HG02938 (cell line): ENCODE measurements at regions not wholly inside any gene's neighbourhood (a gene's known extent, or its start where the extent isn't known, plus 50 kb on each side); places are given as distances from the start of the nearest gene placed in this dataset.
A peak's percentile ranks its signal among the peaks of the same experiment; 100 is the strongest.

Experiments used
- ATAC-seq: cut with Tn5 transposase; IDR thresholded peaks from one replicate; pipeline ENCODE4 v1.9.1; 2021; ENCODE audit warnings: mild to moderate bottlenecking, moderate library complexity; ENCODE audit not compliant: unreplicated experiment

DNA sequence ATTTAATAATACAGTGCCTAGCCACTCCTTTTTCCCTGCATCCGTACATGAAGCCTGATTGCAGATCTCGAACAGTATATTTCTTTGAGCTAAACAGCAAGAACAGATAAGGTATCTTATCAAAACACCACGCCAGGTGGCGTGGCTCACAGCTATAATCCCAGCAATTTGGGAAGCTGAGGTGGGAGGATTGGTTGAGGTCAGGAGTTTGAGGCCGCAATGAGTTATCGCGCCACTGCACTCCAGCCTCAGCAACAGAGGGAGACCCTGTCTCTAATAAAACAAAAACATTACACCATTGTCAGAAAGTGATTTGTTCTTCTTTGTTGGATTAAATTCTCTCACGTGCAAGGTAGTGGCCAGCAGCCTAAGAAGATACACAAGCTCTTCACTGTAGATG, 291.2 kb upstream of the DMRT1 start:
- no peak for ATAC-seq

DNA sequence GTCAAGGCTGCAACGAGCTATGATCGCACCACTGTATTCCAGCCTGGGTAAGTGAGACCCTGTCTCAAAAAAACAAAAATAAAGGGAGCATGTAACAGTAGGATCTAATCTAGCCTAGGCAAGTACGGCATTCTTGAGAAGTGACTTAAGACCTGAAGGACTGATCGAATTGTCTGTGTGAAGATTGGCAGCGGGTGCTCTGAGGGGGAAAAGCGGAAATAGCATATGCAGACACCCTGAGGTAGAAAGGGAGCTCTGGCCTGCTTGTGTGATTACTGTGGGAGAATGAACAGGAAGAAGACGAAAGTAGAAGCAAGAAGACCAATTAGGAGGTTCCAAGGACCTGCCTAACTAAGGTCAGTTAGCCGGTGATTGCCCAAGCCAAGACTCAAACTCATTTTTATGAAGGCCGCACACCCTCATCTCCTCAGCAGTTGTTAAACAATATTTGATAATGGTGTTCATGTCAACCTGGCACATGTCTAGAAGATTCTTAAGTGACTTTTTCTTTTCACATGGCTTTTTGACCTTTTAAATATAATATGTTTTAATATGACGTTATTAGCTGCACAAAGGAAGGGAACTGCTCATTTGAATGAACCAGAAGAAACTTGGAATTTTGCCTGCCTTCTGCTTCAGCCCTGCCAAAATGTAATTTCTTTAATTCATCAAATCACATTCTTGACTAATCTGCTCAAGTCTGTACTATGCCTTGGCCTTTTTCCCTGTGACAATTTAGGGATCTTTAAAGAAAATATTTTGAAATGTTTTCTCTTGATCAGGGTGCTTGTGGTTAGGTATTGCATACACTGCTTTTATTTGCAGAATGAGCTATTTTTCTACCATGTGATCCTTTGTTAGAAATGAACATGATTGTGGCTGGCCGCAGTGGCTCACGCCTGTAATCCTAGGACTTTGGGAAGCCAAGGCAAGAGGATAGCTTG, 289.2 kb upstream of the DMRT1 start:
- no peak for ATAC-seq

DNA sequence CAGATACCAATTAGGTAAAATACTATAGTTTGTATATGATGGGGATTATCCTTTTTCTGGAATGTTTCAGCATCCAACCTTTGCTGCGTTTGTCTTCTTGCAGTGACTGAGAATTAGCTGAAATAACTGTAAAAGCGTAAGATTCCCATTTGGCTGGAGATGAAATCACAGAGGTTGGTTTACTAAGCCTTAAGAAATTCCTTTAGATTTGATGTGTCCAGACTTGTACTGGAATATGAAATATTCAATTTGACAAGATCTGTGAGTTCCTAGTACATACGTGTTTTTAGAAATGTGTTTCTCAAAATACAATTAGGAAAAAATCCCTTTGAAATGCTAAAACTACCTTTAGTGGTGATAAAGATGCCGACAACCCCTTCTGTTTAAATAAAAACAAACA, 286.0 kb upstream of the DMRT1 start:
- no peak for ATAC-seq

DNA sequence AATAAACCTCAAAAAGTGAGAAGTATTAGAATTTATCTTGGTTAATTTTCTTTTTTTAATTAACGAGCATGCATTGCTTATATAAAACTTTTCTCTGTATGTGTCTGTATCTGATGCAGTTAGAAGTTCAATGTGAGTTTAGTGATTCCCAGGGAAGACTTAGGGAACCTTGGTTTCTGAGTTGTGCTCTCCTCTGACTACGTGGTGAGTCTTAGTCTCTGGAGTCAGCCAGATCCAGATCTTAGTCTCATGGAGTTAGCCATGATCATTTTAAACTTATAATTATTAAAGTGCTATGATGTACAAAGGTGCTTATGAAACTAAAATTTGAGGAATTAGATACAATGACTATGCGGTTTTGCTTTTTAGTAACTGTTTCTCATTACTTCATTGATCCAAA, 285.3 kb upstream of the DMRT1 start:
- ATAC-seq = no peak

DNA sequence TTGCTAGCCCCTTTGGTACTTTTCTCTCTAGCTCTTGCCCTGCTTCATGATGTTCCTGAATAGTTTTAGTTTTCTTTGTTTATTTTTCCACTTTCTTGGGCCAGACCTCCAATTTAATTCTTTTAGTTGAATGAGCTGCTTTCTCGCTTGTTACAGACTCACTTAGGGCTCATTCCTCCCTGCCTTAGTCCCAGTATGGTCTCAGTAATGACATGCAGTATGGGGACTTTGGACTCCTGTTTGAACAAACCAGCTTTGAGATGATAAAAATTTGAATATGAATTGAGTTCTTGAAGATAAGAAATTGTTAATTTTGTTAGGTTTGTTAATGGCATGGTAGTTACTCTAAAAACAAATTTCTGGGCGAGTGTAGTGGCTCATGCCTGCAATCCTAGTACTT, 284.8 kb upstream of the DMRT1 start:
- no peak for ATAC-seq

DNA sequence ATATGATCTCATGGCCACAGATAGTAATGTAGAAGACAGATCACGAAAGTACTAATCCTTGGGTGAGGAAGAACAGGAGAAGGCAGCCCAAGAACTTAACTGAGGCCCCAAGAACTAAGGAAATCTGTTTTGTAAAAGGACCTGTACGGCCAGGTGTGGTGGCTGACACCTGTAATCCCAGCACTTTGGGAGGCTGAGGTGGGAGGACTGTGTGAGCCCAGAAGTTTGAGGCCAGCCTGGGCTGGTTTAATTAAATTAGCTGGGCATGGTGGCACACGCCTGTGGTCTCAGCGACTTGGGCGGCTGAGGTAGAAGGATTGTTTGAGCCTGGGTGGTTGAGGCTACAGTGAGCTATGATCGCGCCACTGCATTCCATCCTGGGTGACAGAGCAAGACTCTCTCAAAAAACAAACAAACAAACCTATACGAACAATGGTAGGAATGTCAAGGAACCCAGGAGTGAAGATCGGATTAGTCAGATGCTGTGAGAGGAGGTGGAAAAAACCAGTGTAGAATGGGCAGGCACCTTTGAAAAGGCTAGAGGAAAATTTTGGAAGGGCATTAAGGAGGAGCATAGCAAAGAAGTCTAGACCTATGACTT, 283.8 kb upstream of the DMRT1 start:
- no peak for ATAC-seq

DNA sequence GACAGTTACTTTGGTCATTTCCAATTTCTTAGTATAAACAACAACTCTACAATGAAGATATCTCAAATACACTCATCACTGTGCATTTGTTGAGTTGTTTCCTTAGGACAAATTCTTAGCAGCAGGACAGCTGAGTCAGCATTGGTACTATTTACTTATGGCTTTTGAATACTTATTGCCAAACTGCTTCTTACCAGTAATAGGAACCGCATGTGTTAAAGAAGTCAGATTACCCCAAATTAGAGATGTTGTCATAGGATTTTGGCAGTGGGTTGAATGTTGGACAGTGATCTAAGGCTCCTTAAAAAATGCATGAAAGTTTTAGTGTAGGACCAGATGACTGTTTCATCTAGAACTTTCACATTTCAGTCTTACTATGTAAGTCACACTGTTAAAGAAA, 280.1 kb upstream of the DMRT1 start:
- ATAC-seq = no peak

DNA sequence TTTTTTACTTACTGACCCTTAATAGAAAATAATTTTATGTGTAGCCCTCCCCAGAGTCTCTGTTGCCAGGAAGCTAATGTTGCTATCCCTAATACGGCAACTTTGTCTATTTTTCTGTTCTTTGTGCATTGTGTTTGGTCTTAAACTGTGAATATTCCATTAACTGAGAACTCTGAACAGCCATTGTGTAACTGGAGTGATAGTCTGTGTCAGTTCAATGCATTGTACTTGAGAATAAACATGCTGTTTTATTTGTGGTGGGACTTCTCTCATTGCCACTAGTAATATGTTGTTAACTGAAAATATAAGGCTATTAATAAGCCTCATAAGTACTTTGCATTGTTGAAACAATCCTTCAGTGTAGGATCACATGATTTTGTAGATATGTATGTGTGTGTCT, 278.3 kb upstream of the DMRT1 start:
- ATAC-seq = no peak

DNA sequence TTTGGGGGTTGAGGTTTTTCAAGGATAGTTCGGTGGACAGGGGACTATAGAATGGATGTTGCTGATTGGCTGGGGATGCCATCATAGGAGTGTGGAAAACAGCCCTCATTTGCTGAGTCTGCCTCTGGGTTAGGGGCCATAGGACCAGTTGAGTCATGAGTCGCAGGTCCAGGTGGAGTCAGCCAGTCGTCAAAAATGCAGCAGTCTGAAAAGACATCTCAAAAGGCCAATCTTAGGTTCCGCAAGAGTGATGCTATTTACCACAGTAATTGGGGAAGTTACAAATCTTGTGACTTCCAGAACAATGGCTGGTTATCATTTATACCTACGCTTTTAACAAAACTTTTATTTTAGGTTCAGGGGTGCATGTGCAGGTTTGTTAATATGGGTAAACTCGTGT, 276.0 kb upstream of the DMRT1 start:
- ATAC-seq = no peak

DNA sequence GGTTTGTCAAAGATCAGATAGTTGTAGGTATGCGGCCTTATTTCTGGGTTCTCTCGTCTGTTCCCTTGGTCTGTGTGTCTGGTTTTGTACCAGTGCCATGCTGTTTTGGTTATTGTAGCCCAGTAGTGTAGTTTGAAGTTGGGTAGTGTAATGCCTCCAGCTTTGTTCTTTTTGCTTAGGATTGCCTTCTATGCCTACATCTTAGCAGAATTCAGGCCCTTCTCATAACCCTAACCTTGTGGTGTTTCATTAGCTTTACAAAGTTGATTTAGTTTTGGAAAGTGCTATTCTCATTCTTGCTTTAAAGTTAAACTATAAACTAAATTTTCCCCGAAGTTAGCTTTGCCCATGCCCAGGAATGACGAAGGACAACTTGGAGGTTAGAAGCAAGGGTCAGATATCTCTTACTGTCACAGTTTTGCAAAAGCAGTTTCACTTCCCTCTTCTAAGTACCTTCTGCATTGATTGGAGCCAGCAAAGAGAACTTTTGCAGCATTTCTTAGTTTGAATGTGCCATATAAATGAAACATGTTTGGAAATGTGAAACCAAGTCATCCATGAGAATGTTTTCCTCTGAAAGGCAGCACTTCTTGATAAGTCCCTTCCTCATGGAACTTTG, 274.3 kb upstream of the DMRT1 start:
- ATAC-seq = peak; percentile 91

DNA sequence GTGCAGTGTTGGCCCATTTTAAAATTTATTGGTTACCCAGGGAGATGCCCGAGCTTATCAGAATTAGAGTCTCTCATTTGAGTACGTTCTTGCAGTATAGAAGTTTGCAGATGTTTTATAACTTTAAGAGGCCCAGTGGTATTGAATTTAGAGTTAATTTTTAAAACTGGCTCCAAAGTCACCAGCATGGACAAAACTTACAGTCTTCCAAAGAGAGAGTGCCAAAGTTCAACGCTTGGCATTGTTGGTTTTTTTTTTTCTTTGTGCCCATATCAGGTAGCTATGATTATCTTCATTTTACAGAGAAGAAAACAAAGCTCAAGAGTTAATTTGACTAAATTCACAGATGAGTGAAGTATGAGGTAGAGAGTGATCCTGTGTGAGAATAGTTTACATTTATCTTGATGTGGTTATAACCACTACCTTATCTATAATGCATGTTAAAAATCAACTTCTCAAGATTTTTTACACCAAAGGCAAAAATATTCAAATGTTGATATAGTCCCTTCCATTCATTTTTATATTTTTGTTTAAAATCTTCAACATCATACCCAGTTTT, 273.7 kb upstream of the DMRT1 start:
- ATAC-seq = peak; percentile 21

DNA sequence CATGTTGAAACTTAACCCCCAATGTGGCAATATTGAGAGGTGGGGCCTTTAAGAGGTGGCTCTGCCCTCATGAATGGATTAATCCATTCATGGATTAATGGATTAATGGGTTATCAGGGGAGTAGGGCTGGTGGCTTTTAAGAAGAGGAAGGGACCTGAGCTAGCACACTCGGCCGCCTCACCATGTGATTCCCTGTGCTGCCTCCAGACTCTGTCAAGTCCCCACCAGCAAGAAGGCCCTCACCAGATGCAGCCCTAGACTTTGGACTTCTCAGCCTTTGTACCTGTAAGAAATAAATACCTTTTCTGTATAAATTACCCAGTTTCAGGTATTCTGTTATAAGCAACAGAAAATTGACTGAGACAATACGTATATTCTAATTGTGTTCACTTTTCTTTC, 272.2 kb upstream of the DMRT1 start:
- no peak for ATAC-seq

DNA sequence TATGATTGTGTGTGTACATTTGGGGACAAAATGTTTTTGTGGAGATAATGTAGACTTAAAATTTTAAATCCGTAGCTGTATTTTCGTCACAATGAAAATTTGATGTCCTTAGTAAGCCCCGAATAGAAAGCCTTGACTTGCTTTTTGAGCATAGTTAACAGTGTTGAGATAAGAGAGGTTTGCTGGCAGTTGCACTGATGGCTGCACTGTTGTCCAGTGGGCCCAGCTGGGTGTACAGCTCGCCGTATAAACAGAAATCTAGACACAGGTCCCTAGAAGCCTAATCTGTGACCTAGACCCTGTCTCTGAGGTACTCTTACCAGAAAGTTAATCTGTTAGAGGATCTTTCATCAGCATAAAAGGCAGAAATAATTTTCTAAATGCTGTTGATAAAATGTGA, 271.3 kb upstream of the DMRT1 start:
- ATAC-seq = no peak

DNA sequence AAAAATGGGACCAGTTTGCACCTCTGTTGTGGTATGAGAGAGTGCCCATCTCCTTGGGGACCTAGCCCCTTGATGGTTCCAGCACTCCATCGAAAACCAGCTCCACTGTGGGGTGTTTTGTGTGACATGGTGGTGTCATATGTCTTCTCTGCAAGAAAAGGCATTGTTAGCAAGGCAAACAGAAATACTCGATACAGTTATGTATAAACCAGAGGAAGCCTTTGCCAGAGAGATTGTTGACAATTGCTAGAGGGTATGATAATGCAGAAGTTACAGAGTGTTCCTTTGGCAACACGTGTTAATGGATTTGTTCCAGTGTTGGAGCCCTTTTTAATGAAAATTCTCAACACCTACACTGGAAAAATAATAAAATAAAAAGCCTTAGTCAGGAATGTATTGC, 270.4 kb upstream of the DMRT1 start:
- ATAC-seq = no peak

DNA sequence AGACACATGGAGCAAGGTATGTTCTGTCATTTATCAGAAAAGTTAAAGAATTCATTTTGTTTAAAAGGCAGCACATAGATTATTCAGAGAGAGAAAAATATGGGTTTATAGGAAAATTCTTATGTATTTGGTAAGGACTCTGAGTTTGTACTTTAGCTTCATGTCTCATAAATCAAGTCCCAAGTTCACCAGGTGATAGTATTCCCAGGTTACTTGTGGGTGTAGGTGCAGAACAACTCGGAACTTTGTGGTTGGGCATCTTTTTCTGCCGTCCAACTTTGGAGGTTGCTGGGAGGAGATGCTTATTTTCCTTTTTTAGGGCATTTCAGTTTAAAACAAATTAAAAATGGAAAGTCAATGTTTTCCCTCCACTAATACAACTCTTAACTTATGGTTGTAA, 269.8 kb upstream of the DMRT1 start:
- no peak for ATAC-seq

DNA sequence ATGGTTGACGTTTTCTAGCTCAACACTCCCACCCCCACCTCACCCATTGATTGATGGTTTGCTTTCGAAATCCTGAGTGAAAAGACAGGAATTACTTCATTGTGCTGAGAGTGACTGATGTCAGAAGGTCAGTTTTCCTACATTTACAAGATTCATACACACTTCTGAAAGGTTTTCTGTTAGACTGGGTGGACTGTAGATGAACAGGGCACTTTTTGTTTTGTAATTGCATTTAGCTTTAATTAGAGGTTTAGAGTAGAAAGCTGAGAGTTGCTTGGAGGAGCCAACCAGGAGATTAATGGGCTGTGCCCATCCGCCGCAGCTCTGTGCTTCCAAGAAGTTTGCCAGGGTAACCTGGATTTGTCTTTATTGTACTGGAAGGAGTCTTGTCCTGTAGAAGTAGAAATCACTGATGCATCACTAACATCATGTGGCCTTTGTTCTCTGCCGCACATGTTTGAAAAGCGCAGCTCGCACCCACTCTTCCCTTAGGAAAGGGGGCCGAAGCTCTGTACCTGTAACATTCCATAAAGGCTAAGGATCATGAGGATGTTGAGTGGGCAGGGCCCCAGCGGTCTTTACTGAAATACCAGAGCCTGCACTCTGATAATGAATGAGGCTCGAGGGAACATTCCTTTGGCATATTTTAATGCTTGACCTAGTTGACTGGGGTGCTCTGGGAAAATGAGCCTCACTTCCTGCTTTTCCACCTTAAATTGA, 267.6 kb upstream of the DMRT1 start:
- ATAC-seq = no peak

DNA sequence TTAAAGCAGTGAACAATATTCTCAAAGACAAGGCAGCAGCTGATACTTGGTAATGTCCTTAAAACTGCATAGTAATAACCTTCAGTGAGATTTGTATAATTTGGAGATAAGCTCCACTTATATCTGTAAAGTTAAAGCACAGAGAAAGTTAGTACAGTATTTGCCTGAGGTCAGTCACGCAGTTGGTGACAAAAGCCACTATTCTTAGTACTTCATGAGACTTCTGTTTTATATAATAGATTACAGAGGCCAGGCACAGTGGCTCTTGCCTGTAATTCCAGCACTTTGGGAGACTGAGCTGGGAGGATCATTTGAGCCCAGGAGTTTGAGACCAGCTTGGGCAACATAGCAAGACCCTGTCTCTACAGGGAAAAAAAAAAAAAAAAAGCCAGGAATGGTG, 266.4 kb upstream of the DMRT1 start:
- no peak for ATAC-seq

DNA sequence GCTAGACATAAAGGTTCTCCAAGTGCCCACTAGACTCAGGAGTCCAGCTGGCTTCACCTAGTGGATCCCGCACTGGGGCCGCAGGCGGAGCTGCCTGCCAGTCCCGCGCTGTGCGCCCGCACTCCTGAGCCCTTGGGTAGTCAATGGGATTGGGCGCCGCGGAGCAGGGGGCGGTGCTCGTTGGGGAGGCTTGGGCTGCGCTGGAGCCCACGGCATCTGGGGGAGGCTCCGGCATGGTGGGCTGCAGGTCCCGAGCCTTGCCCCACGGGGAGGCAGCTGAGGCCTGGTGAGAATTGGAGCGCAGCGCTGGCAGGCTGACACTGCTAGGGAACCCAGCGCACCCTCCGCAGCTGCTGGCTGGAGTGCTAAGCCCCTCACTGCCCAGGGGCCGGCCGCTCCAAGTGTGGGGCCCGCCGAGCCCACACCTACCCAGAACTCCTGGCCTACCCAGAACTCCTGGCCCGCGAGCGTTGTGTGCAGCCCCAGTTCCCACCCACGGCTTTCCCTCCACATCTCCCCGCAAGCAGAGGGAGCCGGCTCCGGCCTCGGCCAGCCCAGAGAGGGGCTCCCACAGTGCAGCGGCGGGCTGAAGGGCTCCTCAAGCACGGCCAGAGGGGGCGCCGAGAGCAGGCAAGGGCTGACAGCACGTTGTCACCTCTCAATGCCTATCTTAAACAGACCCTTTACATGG, 260.7 kb upstream of the DMRT1 start:
- no peak for ATAC-seq

DNA sequence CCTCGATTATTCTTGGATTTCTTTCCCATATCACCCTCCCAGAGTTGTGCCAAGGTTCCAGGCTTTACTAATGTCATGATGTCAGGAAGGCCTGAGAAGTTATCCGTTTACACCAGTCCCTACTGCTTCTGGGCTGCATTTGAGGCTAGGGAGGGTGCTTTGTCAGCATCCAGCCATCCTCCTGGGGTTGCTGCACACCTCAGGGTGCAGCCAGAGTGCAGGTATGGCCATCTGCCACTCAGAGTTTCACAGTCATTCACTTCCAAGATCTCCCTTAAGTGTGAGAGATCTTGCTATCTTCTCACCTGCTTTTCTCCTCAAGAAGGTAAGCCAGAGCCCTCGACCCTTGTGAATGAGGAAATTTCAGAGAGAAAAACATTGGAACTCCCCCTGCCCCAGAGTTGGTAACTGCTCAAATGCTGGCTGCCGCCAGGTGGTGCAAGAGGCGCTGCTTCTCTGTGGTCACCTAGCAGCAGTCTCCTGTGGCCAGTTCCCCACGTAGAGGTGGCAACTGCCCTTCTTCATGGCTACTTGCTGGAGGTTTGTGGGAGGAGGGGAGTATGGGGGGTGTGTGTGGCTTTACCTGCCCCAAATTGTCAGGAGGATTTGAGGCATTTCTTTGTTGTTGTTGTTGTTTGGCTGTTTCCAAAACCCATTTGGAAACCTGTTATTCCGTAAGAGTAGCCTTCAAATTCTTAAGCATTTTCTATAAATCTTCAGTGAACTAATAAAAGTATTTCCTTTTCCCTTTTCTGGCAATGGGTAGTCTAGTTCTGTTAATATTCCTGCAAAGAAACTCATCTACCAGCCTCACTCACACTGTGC, 259.6 kb upstream of the DMRT1 start:
- no peak for ATAC-seq

DNA sequence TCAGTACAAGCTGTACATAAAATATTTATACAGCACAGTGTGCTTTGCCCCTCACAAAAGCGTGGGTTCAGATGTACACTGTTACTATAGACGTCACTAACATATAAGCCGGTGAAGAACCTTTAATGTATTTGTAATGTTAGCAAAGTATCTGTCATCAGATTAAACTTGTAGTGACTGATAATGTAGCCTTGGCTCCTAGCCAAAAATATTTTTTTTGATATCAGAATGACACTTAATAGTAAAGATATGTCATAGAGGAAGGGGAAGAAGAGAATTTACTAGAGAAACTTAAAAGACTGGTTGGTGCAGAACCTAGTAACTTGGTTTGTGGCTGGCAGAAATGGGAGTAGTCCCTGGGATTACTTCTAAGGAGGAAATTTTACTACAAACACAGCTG, 258.7 kb upstream of the DMRT1 start:
- ATAC-seq = no peak
